ENCODE measurements at regions not wholly inside any gene's neighbourhood (a gene's known extent, or its start where the extent isn't known, plus 50 kb on each side); places are given as distances from the start of the nearest gene placed in this dataset.

DNA sequence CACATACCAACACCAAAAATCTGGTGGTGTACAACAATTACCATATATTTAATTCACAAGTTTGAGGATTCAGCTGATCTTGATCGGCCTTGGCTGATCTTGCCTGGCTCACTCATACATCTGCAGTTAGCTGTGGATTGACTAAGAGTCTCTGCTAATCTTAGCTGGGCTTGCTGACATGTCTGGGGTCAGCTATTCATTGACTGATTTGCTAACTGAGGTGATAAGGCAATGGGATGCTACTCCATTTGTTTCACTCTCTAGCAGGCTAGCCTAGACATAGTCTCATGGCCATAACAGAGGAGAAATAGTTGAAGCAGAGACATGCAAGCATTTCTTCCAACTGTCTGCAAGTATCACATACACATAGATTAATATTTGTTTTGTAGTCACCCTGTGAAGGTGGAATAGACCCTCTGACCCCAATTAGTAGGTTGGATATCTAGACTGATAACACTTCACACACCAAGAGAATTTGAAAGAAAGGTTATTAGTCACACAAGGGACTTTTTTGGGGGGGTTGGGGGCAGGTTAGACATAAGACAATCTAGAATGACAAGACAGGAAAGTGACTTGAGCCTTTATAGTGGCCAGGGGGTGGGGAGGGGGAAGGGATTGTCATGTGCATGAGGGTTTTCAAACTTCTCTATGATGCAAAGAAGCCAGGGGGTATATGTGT lies 142.3 kb downstream of the BARHL2 start:
- FAIRE-seq (no peak), DNase-seq (no peak), ATAC-seq (no peak)
- Histone ChIP-seq H3K27ac (no peak overlapping the region), H3K4me1 (no peaks in the 10 kb centered on the region), H3K36me3 (no peaks in the 10 kb centered on the region), H3K27me3 (no peaks in the 10 kb centered on the region), H3K4me3 (no peak overlapping the region), H3K9me3 (no peaks in the 10 kb centered on the region)
- intact Hi-C loops (cut with DNase I), result no loop called here
- 61 to 76% methylated on average over 1 of the region's 1 CpG for WGBS, 2 donors
- TF ChIP-seq, protein P1, sequence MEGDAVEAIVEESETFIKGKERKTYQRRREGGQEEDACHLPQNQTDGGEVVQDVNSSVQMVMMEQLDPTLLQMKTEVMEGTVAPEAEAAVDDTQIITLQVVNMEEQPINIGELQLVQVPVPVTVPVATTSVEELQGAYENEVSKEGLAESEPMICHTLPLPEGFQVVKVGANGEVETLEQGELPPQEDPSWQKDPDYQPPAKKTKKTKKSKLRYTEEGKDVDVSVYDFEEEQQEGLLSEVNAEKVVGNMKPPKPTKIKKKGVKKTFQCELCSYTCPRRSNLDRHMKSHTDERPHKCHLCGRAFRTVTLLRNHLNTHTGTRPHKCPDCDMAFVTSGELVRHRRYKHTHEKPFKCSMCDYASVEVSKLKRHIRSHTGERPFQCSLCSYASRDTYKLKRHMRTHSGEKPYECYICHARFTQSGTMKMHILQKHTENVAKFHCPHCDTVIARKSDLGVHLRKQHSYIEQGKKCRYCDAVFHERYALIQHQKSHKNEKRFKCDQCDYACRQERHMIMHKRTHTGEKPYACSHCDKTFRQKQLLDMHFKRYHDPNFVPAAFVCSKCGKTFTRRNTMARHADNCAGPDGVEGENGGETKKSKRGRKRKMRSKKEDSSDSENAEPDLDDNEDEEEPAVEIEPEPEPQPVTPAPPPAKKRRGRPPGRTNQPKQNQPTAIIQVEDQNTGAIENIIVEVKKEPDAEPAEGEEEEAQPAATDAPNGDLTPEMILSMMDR (IDR thresholded peaks at IDR 0.05), result no peak

DNA sequence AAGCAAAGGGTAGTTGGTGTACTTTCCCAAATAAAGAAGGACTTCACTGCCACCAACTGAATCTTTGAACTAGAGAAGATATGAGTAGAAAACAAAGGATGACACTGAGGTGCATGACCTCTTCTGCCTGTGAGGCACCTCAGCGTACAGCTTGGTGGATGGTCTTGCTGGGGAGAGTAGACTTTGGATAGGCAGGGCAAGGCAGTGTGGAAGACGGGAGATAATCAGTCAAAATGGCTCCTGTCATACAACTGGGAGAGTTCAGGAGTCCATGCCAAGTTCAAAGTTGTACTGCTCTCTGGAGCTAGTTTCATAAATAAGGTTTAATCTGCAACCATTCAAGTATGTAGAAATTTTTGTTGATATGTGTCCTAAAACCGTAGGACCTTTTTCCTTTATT lies 143.4 kb downstream of the BARHL2 start:
- intact Hi-C loops (cut with DNase I), result no loop called here
- H3K27ac ChIP-seq, result no peak overlapping the region
- FAIRE-seq (no peak), ATAC-seq (no peak), DNase-seq (no peak)
- H3K9me3 ChIP-seq, result no peaks in the 10 kb centered on the region
- no peaks in the 10 kb centered on the region for H3K4me1 ChIP-seq
- TF ChIP-seq, protein P1 (IDR thresholded peaks at IDR 0.05), result no peak
- no peaks in the 10 kb centered on the region for H3K27me3 ChIP-seq
- WGBS, 2 donors, result 38 to 53% methylated on average over 3 of the region's 3 CpGs
- no peak overlapping the region for H3K4me3 ChIP-seq
- no peaks in the 10 kb centered on the region for H3K36me3 ChIP-seq

DNA sequence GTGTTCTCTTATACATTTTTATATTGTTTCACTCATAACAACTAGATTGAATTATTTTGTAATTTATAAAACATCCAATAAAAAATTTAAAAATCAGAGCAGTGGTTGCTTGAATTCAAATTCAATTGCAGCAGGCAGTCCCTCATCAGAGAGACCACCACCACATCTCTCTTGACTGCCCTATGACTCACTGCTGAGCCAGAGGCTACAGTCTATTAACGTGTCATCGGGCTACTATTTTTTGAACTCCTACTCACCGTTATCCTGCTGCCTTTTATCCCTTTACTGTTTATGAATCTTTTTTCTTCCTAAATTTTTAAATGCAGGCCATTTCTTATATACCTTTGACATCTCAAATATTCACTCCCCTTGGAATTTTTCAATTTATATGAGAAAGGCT lies 144.7 kb downstream of the BARHL2 start:
- no peak overlapping the region for H3K27ac ChIP-seq
- no peak overlapping the region for H3K4me3 ChIP-seq
- intact Hi-C loops (cut with DNase I), result no loop called here
- FAIRE-seq, result no peak
- ATAC-seq, result no peak
- H3K27me3 ChIP-seq, result no peaks in the 10 kb centered on the region
- no peak for DNase-seq
- 47 to 81% methylated on average over 3 of the region's 3 CpGs for WGBS, 2 donors
- TF ChIP-seq, protein P1 (IDR thresholded peaks at IDR 0.05), result no peak
- no peaks in the 10 kb centered on the region for H3K9me3 ChIP-seq
- H3K36me3 ChIP-seq, result no peaks in the 10 kb centered on the region
- no peaks in the 10 kb centered on the region for H3K4me1 ChIP-seq

DNA sequence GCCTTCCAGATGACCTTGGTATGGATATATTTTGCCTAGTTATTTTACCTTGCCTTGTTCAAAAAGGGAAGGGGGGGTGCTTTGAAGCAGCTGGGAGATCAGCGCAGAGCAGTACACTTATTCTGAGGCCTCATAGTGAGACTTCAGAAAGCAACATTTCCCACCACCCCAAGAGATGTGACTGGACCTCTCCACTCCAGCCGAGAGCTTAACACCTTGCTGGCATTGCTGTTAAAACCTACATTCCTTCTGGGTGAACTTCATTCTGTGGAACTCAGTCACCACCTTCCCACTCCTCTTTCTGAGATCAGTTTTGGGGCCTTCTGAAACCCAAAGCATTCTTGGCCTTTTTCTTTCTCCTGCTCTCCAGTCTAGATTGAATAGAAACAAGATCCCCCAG lies 148.7 kb downstream of the BARHL2 start:
- H3K27ac ChIP-seq, result no peak overlapping the region
- TF ChIP-seq, protein P1 (IDR thresholded peaks at IDR 0.05), result no peak

DNA sequence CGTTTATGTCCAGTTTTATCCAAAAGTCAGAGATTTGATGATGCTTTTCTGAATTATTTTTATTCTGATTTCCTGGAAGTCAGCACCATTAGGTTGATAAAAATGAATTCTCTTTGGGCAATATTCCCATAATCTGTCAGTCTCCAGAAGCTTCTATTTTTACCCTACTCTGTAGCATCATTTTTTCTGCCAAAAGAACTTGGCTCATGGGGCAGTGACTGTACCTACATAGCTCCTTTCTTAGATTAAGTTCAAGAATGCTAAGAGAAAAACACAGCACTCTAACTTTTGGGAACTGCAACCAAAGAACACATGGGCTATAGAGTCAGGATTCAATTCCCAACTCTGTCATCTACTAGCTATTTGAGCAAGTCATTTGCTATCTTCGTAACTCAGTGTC lies 152.9 kb downstream of the BARHL2 start:
- TF ChIP-seq, protein P1 (IDR thresholded peaks at IDR 0.05), result no peak
- WGBS, 2 donors, result 63 to 82% methylated on average over 2 of the region's 2 CpGs
- no peak overlapping the region for H3K27ac ChIP-seq
- intact Hi-C loops (cut with DNase I), result no loop called here
- no peaks in the 10 kb centered on the region for H3K27me3 ChIP-seq
- H3K4me1 ChIP-seq, result no peaks in the 10 kb centered on the region
- H3K4me3 ChIP-seq, result no peak overlapping the region
- no peaks in the 10 kb centered on the region for H3K9me3 ChIP-seq
- H3K36me3 ChIP-seq, result no peaks in the 10 kb centered on the region
- DNase-seq (no peak), ATAC-seq (no peak), FAIRE-seq (no peak)

More for the DNA sequence above, 148.7 kb downstream of the BARHL2 start:
- DNase-seq, result no peak
- ATAC-seq, result no peak
- Histone ChIP-seq H3K4me3 (no peak overlapping the region), H3K9me3 (no peaks in the 10 kb centered on the region), H3K27me3 (no peaks in the 10 kb centered on the region), H3K36me3 (no peaks in the 10 kb centered on the region), H3K4me1 (no peaks in the 10 kb centered on the region)
- intact Hi-C loops (cut with DNase I), result no loop called here
- WGBS, 2 donors, result 69 to 71% methylated on average over 2 of the region's 2 CpGs
- no peak for FAIRE-seq

All from pancreas (tissue), 10 donors.